Activated CD4-positive, alpha-beta T cell treated with anti-CD3 and anti-CD28 coated beads, Interleukin-2, amount 50 U/mL, for 48 hours (primary cell): ENCODE measurements at regions not wholly inside any gene's neighbourhood (a gene's known extent, or its start where the extent isn't known, plus 50 kb on each side); places are given as distances from the start of the nearest gene placed in this dataset.
A peak's percentile ranks its signal among the peaks of the same experiment; 100 is the strongest.

ENCODE experiments used
- DNase-seq, 2 experiments: peaks; one replicate each; pipeline ENCODE4 v3.0.0-alpha.2; 2020

- no peak for DNase-seq
Observed at GRCh38 chr4:153974452-153974851, 185.6 kb upstream of the SFRP2 start.

GRCh38 chr4:153973942-153974341 is 185.1 kb upstream of the SFRP2 start:
- DNase-seq: no peak

- DNase-seq: no peak
Observed at GRCh38 chr4:153971899-153972298, 183.0 kb upstream of the SFRP2 start.

- no peak for DNase-seq
Observed at GRCh38 chr4:153970169-153970568, 181.3 kb upstream of the SFRP2 start.

- no peak for DNase-seq
Observed at GRCh38 chr4:153969542-153969941, 180.7 kb upstream of the SFRP2 start.

GRCh38 chr4:153966641-153967040 is 177.8 kb upstream of the SFRP2 start:
- no peak for DNase-seq

GRCh38 chr4:153963216-153963615 is 174.3 kb upstream of the SFRP2 start:
- DNase-seq: no peak

GRCh38 chr4:153962311-153963039 is 173.6 kb upstream of the SFRP2 start:
- DNase-seq: no peak

- DNase-seq: no peak
Observed at GRCh38 chr4:153955327-153955726, 166.4 kb upstream of the SFRP2 start.

GRCh38 chr4:153954654-153955053 is 165.8 kb upstream of the SFRP2 start:
- no peak for DNase-seq

GRCh38 chr4:153950100-153950979 is 161.5 kb upstream of the SFRP2 start:
- peak in 1 of 2 experiments; percentile 8 for DNase-seq

- no peak for DNase-seq
Observed at GRCh38 chr4:153948041-153948440, 159.2 kb upstream of the SFRP2 start.

GRCh38 chr4:153947124-153947523 is 158.2 kb upstream of the SFRP2 start:
- DNase-seq: no peak

- no peak for DNase-seq
Observed at GRCh38 chr4:153945704-153946103, 156.8 kb upstream of the SFRP2 start.

GRCh38 chr4:153943738-153944415 is 155.0 kb upstream of the SFRP2 start:
- no peak for DNase-seq

- no peak for DNase-seq
Observed at GRCh38 chr4:153940916-153941315, 152.0 kb upstream of the SFRP2 start.

GRCh38 chr4:153939570-153939969 is 150.7 kb upstream of the SFRP2 start:
- DNase-seq: no peak

- no peak for DNase-seq
Observed at GRCh38 chr4:153938994-153939393, 150.1 kb upstream of the SFRP2 start.

- no peak for DNase-seq
Observed at GRCh38 chr4:153937289-153937688, 148.4 kb upstream of the SFRP2 start.

GRCh38 chr4:153936121-153936520 is 147.2 kb upstream of the SFRP2 start:
- DNase-seq: no peak

GRCh38 chr4:153934688-153935017 is 145.8 kb upstream of the SFRP2 start:
- no peak for DNase-seq

- DNase-seq: no peak
Observed at GRCh38 chr4:153933915-153934687, 145.2 kb upstream of the SFRP2 start.

GRCh38 chr4:153931804-153932203 is 142.9 kb upstream of the SFRP2 start:
- DNase-seq: no peak
